ENCODE measurements at regions not wholly inside any gene's neighbourhood (a gene's known extent, or its start where the extent isn't known, plus 50 kb on each side); places are given as distances from the start of the nearest gene placed in this dataset.
A peak's percentile ranks its signal among the peaks of the same experiment; 100 is the strongest.
"Not testable (repeated sequence)": the region's sequence is repeated elsewhere in the genome, so short reads cannot be mapped to it uniquely, and the experiment has no call there.

- no peak for DNase-seq
Observed at GRCh38 chr13:109436055-109436622, 350.2 kb downstream of the IRS2 start.

- DNase-seq: no peak
Observed at GRCh38 chr13:109431217-109431616, 355.2 kb downstream of the IRS2 start.

GRCh38 chr13:109428146-109428545 lies 358.2 kb downstream of the IRS2 start:
- DNase-seq: no peak

- DNase-seq: no peak
Observed at GRCh38 chr13:109427695-109428094, 358.7 kb downstream of the IRS2 start.

GRCh38 chr13:109427148-109427547 lies 359.2 kb downstream of the IRS2 start:
- DNase-seq: no peak

GRCh38 chr13:109426690-109426990 lies 359.7 kb downstream of the IRS2 start:
- no peak for DNase-seq

GRCh38 chr13:109425821-109426689 lies 360.3 kb downstream of the IRS2 start:
- DNase-seq: no peak

- DNase-seq: no peak
Observed at GRCh38 chr13:109422161-109422560, 364.2 kb downstream of the IRS2 start.

GRCh38 chr13:109419896-109420295 lies 366.5 kb downstream of the IRS2 start:
- no peak for DNase-seq

- no peak for DNase-seq
Observed at GRCh38 chr13:109418111-109418510, 368.3 kb downstream of the IRS2 start.

- no peak for DNase-seq
Observed at GRCh38 chr13:109416001-109416400, 370.4 kb downstream of the IRS2 start.

- no peak for DNase-seq
Observed at GRCh38 chr13:109415057-109415456, 371.3 kb downstream of the IRS2 start.

- DNase-seq: peak; percentile 63
Observed at GRCh38 chr13:109412283-109412901, 374.0 kb downstream of the IRS2 start.

GRCh38 chr13:109410868-109411267 lies 375.5 kb downstream of the IRS2 start:
- DNase-seq: no peak

- DNase-seq: no peak
Observed at GRCh38 chr13:109408591-109409382, 377.6 kb downstream of the IRS2 start.

- DNase-seq: no peak
Observed at GRCh38 chr13:109406376-109406992, 379.9 kb downstream of the IRS2 start.

- DNase-seq: no peak
Observed at GRCh38 chr13:109403012-109403421, 383.4 kb downstream of the IRS2 start.

- no peak for DNase-seq
Observed at GRCh38 chr13:109401891-109402290, 384.5 kb downstream of the IRS2 start.

GRCh38 chr13:109401307-109401706 lies 385.1 kb downstream of the IRS2 start:
- no peak for DNase-seq

- DNase-seq: no peak
Observed at GRCh38 chr13:109400624-109401257, 385.6 kb downstream of the IRS2 start.

GRCh38 chr13:109400209-109400608 lies 386.2 kb downstream of the IRS2 start:
- no peak for DNase-seq

- DNase-seq: not testable (repeated sequence)
Observed at GRCh38 chr13:109398071-109398470, 388.3 kb downstream of the IRS2 start.

All from left kidney (tissue), 1 donor.